Left ventricle myocardium inferior (tissue), 1 donor: ENCODE measurements at regions not wholly inside any gene's neighbourhood (a gene's known extent, or its start where the extent isn't known, plus 50 kb on each side); places are given as distances from the start of the nearest gene placed in this dataset.
"Not testable (repeated sequence)": the region's sequence is repeated elsewhere in the genome, so short reads cannot be mapped to it uniquely, and the experiment has no call there.

ENCODE experiments used
- DNase-seq: peaks from one replicate; pipeline ENCODE4 v3.0.0-alpha.2; 2020
- H3K27ac ChIP-seq: fragments of 200-600 bp; replicated peaks from 2 replicates; pipeline ENCODE4 v1.8.0; 2021
- H3K27me3 ChIP-seq: fragments of 200-600 bp; 2 replicates; pipeline ENCODE4 v1.8.0; 2021; ENCODE audit warnings: low read depth
- H3K36me3 ChIP-seq: fragments of 200-600 bp; 2 replicates; pipeline ENCODE4 v1.8.0; 2021
- H3K4me1 ChIP-seq: fragments of 200-600 bp; 2 replicates; pipeline ENCODE4 v1.8.0; 2021
- H3K4me3 ChIP-seq: fragments of 200-600 bp; 2 replicates; pipeline ENCODE4 v1.8.0; 2021; ENCODE audit warnings: mild to moderate bottlenecking, moderate library complexity
- H3K9me3 ChIP-seq: fragments of 200-600 bp; replicated peaks from 2 replicates; pipeline ENCODE4 v1.8.0; 2021
- CTCF ChIP-seq: fragments of 200-600 bp; IDR thresholded peaks from 2 replicates; pipeline ENCODE4 v1.8.0; 2021; ENCODE audit warnings: antibody characterized with exemption, mild to moderate bottlenecking, borderline replicate concordance
- intact Hi-C: fragments of 100-400 bp; cut with micrococcal nuclease; formaldehyde crosslinking; loops from one replicate; pipeline ENCODE4 v1.11.0; 2022
- donor health status: DM: no; HTN: yes; CAD: no; lungs with severe emphysema.

GRCh38 chr3:64789111-64789510, 101.3 kb upstream of the ADAMTS9 start:
- H3K36me3 ChIP-seq, result peaks cover 4% of the 10 kb centered on the region
- no peak for TF ChIP-seq CTCF
- H3K27me3 ChIP-seq, result no peaks in the 10 kb centered on the region
- H3K4me1 ChIP-seq, result peaks cover 9% of the 10 kb centered on the region
- no peak for DNase-seq
- intact Hi-C loops, result no loop called here
- peaks cover 28% of the 10 kb centered on the region for H3K9me3 ChIP-seq
- no peak overlapping the region for H3K27ac ChIP-seq
- H3K4me3 ChIP-seq, result no peak overlapping the region

DNA sequence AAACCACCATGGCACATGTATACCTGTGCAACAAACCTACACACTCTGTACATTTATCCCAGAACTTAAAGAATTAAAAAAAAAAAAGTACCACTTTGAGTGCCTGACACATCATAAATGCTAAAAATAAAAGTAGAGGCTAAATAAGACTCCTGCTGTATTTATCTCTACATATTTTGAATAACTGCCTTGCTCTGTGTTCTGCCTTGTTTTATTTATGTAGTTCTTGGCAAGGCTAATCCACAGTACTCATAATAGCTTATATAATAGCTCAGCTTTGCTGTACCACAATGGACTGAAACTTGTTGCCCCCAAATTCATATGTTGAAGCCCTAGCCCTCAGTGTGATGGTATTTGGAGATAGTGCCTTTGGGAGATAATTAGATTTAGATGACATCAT, 95.4 kb upstream of the ADAMTS9 start:
- Histone ChIP-seq H3K9me3 (peaks cover 63% of the 10 kb centered on the region), H3K27ac (no peak overlapping the region), H3K36me3 (peaks cover 4% of the 10 kb centered on the region), H3K27me3 (no peaks in the 10 kb centered on the region), H3K4me3 (no peak overlapping the region), H3K4me1 (peaks cover 3% of the 10 kb centered on the region)
- no peak for DNase-seq
- intact Hi-C loops, result no loop called here
- no peak for TF ChIP-seq CTCF

GRCh38 chr3:64780923-64781322, 93.1 kb upstream of the ADAMTS9 start:
- H3K27me3 ChIP-seq, DNase-seq, H3K36me3 ChIP-seq, H3K4me3 ChIP-seq, intact Hi-C loops, H3K27ac ChIP-seq, H3K4me1 ChIP-seq: not testable (repeated sequence)
- H3K9me3 ChIP-seq, result peaks cover 59% of the 10 kb centered on the region

- Histone ChIP-seq H3K27ac (no peak overlapping the region), H3K27me3 (no peaks in the 10 kb centered on the region), H3K9me3 (peaks cover 6% of the 10 kb centered on the region), H3K4me1 (peaks cover 15% of the 10 kb centered on the region), H3K36me3 (no peaks in the 10 kb centered on the region), H3K4me3 (no peak overlapping the region)
- intact Hi-C loops, result no loop called here
- no peak for DNase-seq
- TF ChIP-seq CTCF, result no peak
Measured at GRCh38 chr3:64773137-64773536, 85.3 kb upstream of the ADAMTS9 start.

DNA sequence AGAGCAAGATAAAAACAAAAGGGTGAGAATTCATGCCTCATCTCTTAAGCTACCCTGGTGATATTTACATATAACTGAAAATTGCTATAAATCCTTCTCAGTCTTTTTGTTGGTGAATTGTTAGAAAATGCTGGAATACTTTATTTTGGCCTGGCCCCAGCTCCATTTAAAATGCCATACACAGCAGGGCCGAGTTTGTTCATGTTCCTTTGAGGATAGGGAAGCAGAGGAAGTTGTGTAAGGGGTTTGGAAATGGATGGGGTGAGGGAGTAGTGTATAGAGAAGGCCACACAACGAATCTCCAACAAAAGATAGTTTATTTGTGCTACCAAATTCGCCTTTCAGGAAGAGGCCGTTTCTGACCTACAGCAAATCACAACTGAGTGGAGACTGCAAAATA, 78.6 kb upstream of the ADAMTS9 start:
- DNase-seq, result no peak
- no peaks in the 10 kb centered on the region for H3K27me3 ChIP-seq
- H3K27ac ChIP-seq, result peak overlapping the region; percentile 20
- peaks cover 21% of the 10 kb centered on the region for H3K4me1 ChIP-seq
- no peaks in the 10 kb centered on the region for H3K9me3 ChIP-seq
- no peaks in the 10 kb centered on the region for H3K36me3 ChIP-seq
- no peak overlapping the region for H3K4me3 ChIP-seq
- TF ChIP-seq CTCF, result no peak
- intact Hi-C loops, result no loop called here

DNA sequence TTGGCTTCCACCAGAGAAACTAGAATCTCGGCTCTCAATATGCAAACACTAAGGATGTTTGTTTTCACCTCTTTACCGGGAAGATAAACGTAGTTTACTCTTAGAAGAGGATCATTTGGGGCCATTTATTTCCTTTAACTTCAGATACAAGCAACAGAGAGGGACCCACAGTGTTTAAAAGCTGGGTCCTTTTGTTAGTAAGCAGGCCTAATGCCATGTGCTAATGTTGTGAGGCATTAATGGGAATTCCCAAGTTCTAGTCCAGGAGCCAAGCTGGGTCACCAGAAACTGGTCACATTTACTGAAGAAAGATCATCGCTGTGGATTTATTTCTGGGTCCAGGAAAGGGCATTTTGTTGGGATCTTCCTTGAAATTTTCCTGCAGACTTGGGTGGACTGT, 78.1 kb upstream of the ADAMTS9 start:
- no peak for TF ChIP-seq CTCF
- intact Hi-C loops, result no loop called here
- Histone ChIP-seq H3K4me1 (peaks cover 26% of the 10 kb centered on the region), H3K36me3 (no peaks in the 10 kb centered on the region), H3K4me3 (no peak overlapping the region), H3K9me3 (no peaks in the 10 kb centered on the region), H3K27me3 (no peaks in the 10 kb centered on the region), H3K27ac (peak overlapping the region; percentile 20)
- no peak for DNase-seq
